H9 (cell line): ENCODE measurements at regions not wholly inside any gene's neighbourhood (a gene's known extent, or its start where the extent isn't known, plus 50 kb on each side); places are given as distances from the start of the nearest gene placed in this dataset.

Source experiments
- DNase-seq: peaks from one replicate; pipeline ENCODE4 v3.0.0-alpha.2; 2017
- H2AFZ ChIP-seq: one replicate; pipeline ENCODE4 v1.6.1; 2013; ENCODE audit warnings: mild to moderate bottlenecking, low read length, control low read depth, moderate library complexity
- H2AK5ac ChIP-seq: 2 replicates; pipeline ENCODE4 v1.6.1; 2013; ENCODE audit warnings: low read length, control low read depth, mixed read lengths; ENCODE audit not compliant: insufficient read length
- H2BK120ac ChIP-seq: one replicate; pipeline ENCODE4 v1.6.1; 2013; ENCODE audit warnings: low read depth, mild to moderate bottlenecking, low read length, control low read depth, inconsistent platforms; ENCODE audit not compliant: poor library complexity, severe bottlenecking
- H2BK12ac ChIP-seq: 2 replicates; pipeline ENCODE4 v1.6.1; 2013; ENCODE audit warnings: low read length, control low read depth, mixed read lengths, low read depth; ENCODE audit not compliant: insufficient read length
- H2BK15ac ChIP-seq: 2 replicates; pipeline ENCODE4 v1.6.1; 2013; ENCODE audit warnings: low read depth, low read length, control low read depth
- H2BK20ac ChIP-seq: one replicate; pipeline ENCODE4 v1.6.1; 2013; ENCODE audit warnings: low read depth, mild to moderate bottlenecking, low read length, control low read depth, inconsistent platforms; ENCODE audit not compliant: poor library complexity, severe bottlenecking
- H2BK5ac ChIP-seq: 2 replicates; pipeline ENCODE4 v1.6.1; 2013; ENCODE audit warnings: low read length, control low read depth, mixed read lengths; ENCODE audit not compliant: insufficient read length
- H3K14ac ChIP-seq: 2 replicates; pipeline ENCODE4 v1.6.1; 2013; ENCODE audit warnings: low read length, control low read depth; ENCODE audit not compliant: insufficient read depth
- H3K18ac ChIP-seq: 2 replicates; pipeline ENCODE4 v1.6.1; 2013; ENCODE audit warnings: low read depth, mild to moderate bottlenecking, mixed read lengths, low read length, control low read depth; ENCODE audit not compliant: insufficient read length
- H3K23ac ChIP-seq: 2 replicates; pipeline ENCODE4 v1.6.1; 2013; ENCODE audit warnings: low read length, control low read depth, mixed read lengths, low read depth; ENCODE audit not compliant: insufficient read length
- H3K23me2 ChIP-seq: 2 replicates; pipeline ENCODE4 v1.6.1; 2013; ENCODE audit warnings: low read depth, mild to moderate bottlenecking, mixed read lengths, low read length, control low read depth; ENCODE audit not compliant: insufficient read length, poor library complexity, severe bottlenecking
- H3K27ac ChIP-seq: 2 replicates; pipeline ENCODE4 v1.5.1; 2013; ENCODE audit warnings: low read length, control low read depth, mixed read lengths, low read depth; ENCODE audit not compliant: insufficient read length
- H3K27me3 ChIP-seq: 2 replicates; pipeline ENCODE4 v1.6.1; 2013; ENCODE audit warnings: low read length, control low read depth, inconsistent platforms; ENCODE audit not compliant: insufficient read depth
- H3K4ac ChIP-seq: 2 replicates; pipeline ENCODE4 v1.6.1; 2013; ENCODE audit warnings: low read depth, mild to moderate bottlenecking, control low read depth, inconsistent platforms, low read length, moderate library complexity
- H3K4me1 ChIP-seq: 2 replicates; pipeline ENCODE4 v1.6.1; 2013; ENCODE audit warnings: low read length, control low read depth, inconsistent platforms; ENCODE audit not compliant: insufficient read depth
- H3K4me2 ChIP-seq: 2 replicates; pipeline ENCODE4 v1.6.1; 2013; ENCODE audit warnings: low read length, control low read depth, mixed read lengths; ENCODE audit not compliant: insufficient read length, insufficient read depth
- H3K56ac ChIP-seq: 2 replicates; pipeline ENCODE4 v1.6.1; 2013; ENCODE audit warnings: low read depth, mild to moderate bottlenecking, mixed read lengths, low read length, control low read depth; ENCODE audit not compliant: insufficient read length
- H3K79me1 ChIP-seq: 2 replicates; pipeline ENCODE4 v1.6.1; 2013; ENCODE audit warnings: low read depth, mild to moderate bottlenecking, moderate library complexity, low read length, control low read depth, inconsistent platforms; ENCODE audit not compliant: insufficient read depth, poor library complexity, severe bottlenecking
- H3K79me2 ChIP-seq: 2 replicates; pipeline ENCODE4 v1.6.1; 2013; ENCODE audit warnings: low read length, control low read depth, inconsistent platforms; ENCODE audit not compliant: insufficient read depth
- H3K9ac ChIP-seq: 2 replicates; pipeline ENCODE4 v1.6.1; 2013; ENCODE audit warnings: low read length, control low read depth, mixed read lengths; ENCODE audit not compliant: insufficient read length; ENCODE audit errors: extremely low read depth
- H3K9me3 ChIP-seq: one replicate; pipeline ENCODE4 v1.6.1; 2013; ENCODE audit warnings: low read depth, low read length, inconsistent platforms; ENCODE audit not compliant: control insufficient read depth
- H3T11ph ChIP-seq: one replicate; pipeline ENCODE4 v1.6.1; 2013; ENCODE audit warnings: mild to moderate bottlenecking, low read length, control low read depth, inconsistent platforms
- H4K20me1 ChIP-seq: one replicate; pipeline ENCODE4 v1.6.1; 2013; ENCODE audit not compliant: control insufficient read depth, insufficient read length, insufficient read depth
- H4K5ac ChIP-seq: 2 replicates; pipeline ENCODE4 v1.6.1; 2013; ENCODE audit warnings: low read depth, mild to moderate bottlenecking, mixed read lengths, low read length, control low read depth; ENCODE audit not compliant: insufficient read length
- H4K8ac ChIP-seq: replicated peaks from 2 replicates; pipeline ENCODE4 v1.6.1; 2013; ENCODE audit warnings: low read length, control low read depth, mixed read lengths, low read depth; ENCODE audit not compliant: insufficient read length
- H4K91ac ChIP-seq: 2 replicates; pipeline ENCODE4 v1.6.1; 2013; ENCODE audit warnings: low read depth, mild to moderate bottlenecking, moderate library complexity, mixed read lengths, low read length, control low read depth; ENCODE audit not compliant: insufficient read length
- H3K27ac Mint-ChIP-seq, 3 experiments: 2 replicates in 2 of 3; 3 replicates in 1 of 3; pipeline ENCODE4 v1.8.0; 2020 to 2021; ENCODE audit warnings: mixed read lengths in 3 of 3, mild to moderate bottlenecking in 1 of 3, moderate library complexity in 1 of 3
- H3K27me3 Mint-ChIP-seq: 2 replicates; pipeline ENCODE4 v1.8.0; 2021; ENCODE audit warnings: low read depth, mild to moderate bottlenecking, moderate library complexity, mixed read lengths
- H3K36me3 Mint-ChIP-seq, 3 experiments: 2 replicates in 2 of 3; 3 replicates in 1 of 3; pipeline ENCODE4 v1.8.0; 2020 to 2021; ENCODE audit warnings: low read depth in 3 of 3, mixed read lengths in 3 of 3; ENCODE audit not compliant: insufficient read depth in 1 of 3
- H3K4me1 Mint-ChIP-seq, 2 experiments: 2 replicates each; pipeline ENCODE4 v1.8.0; 2020; ENCODE audit warnings: mixed read lengths in 2 of 2
- H3K4me3 Mint-ChIP-seq, 2 experiments: 2 replicates in 1 of 2; 3 replicates in 1 of 2; pipeline ENCODE4 v1.8.0; 2020 to 2021; ENCODE audit warnings: mild to moderate bottlenecking in 2 of 2, mixed read lengths in 2 of 2, moderate library complexity in 1 of 2
- H3K9me3 Mint-ChIP-seq, 2 experiments: 2 replicates in 1 of 2; 3 replicates in 1 of 2; pipeline ENCODE4 v1.8.0; 2020; ENCODE audit warnings: mild to moderate bottlenecking in 2 of 2, mixed read lengths in 2 of 2, moderate library complexity in 1 of 2
- WGBS: extraction: QIAGEN DNeasy Blood & Tissue Kit; methylation state at CpG from one replicate; pipeline ENCODE4 v1.1.7; 2013; ENCODE audit warnings: missing lambda C conversion rate, low lambda C conversion rate, mixed read lengths; ENCODE audit not compliant: insufficient read length; ENCODE audit errors: extremely low coverage; 5-methylcytosine and 5-hydroxymethylcytosine counted together
- TF ChIP-seq, protein P1 (sequence below): fragments of 200-600 bp; sonication (generic); conservative IDR thresholded peaks from 3 replicates; pipeline ENCODE4 v1.8.0; 2021; ENCODE audit warnings: antibody characterized with exemption, mild to moderate bottlenecking

- Histone ChIP-seq H2BK12ac (no peak overlapping the region), H3K4ac (no peak overlapping the region), H4K20me1 (no peaks in the 10 kb centered on the region), H3T11ph (no peak overlapping the region), H4K8ac (no peak overlapping the region), H3K4me2 (no peak overlapping the region), H3K79me2 (no peaks in the 10 kb centered on the region), H2AK5ac (no peak overlapping the region), H2BK120ac (no peak overlapping the region), H4K5ac (no peak overlapping the region), H3K23ac (no peak overlapping the region), H3K27me3 (no peaks in the 10 kb centered on the region), H2BK20ac (no peak overlapping the region), H3K27ac (no peak overlapping the region), H3K9ac (no peak overlapping the region), H3K4me1 (peaks cover 9% of the 10 kb centered on the region; the same call in 1 of the 2 replicates), H3K18ac (no peak overlapping the region), H2BK5ac (no peak overlapping the region), H3K23me2 (no peaks in the 10 kb centered on the region), H2AFZ (no peak overlapping the region), H3K79me1 (no peaks in the 10 kb centered on the region), H4K91ac (no peak overlapping the region), H3K9me3 (no peaks in the 10 kb centered on the region), H3K14ac (no peak overlapping the region), H3K56ac (no peak overlapping the region), H2BK15ac (no peak overlapping the region)
- no peak overlapping the region for H3K4me3 Mint-ChIP-seq
- H3K27ac Mint-ChIP-seq = no peak overlapping the region; a peak in 1 of 7 replicates
- H3K36me3 Mint-ChIP-seq = no peaks in the 10 kb centered on the region
- H3K27me3 Mint-ChIP-seq = peaks cover 25% of the 10 kb centered on the region
- WGBS = no CpG with 5 or more reads among the region's 5 CpGs
- H3K9me3 Mint-ChIP-seq = no peaks in the 10 kb centered on the region; a peak in 1 of 5 replicates
- no peak for DNase-seq
- TF ChIP-seq, protein P1, sequence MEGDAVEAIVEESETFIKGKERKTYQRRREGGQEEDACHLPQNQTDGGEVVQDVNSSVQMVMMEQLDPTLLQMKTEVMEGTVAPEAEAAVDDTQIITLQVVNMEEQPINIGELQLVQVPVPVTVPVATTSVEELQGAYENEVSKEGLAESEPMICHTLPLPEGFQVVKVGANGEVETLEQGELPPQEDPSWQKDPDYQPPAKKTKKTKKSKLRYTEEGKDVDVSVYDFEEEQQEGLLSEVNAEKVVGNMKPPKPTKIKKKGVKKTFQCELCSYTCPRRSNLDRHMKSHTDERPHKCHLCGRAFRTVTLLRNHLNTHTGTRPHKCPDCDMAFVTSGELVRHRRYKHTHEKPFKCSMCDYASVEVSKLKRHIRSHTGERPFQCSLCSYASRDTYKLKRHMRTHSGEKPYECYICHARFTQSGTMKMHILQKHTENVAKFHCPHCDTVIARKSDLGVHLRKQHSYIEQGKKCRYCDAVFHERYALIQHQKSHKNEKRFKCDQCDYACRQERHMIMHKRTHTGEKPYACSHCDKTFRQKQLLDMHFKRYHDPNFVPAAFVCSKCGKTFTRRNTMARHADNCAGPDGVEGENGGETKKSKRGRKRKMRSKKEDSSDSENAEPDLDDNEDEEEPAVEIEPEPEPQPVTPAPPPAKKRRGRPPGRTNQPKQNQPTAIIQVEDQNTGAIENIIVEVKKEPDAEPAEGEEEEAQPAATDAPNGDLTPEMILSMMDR = no peak
- H3K4me1 Mint-ChIP-seq = peaks cover 77% of the 10 kb centered on the region in 2 experiments
Observed at GRCh38 chr10:78175444-78176015, 141.9 kb downstream of the RPS24 start.
